ENCODE measurements at regions not wholly inside any gene's neighbourhood (a gene's known extent, or its start where the extent isn't known, plus 50 kb on each side); places are given as distances from the start of the nearest gene placed in this dataset.

DNA sequence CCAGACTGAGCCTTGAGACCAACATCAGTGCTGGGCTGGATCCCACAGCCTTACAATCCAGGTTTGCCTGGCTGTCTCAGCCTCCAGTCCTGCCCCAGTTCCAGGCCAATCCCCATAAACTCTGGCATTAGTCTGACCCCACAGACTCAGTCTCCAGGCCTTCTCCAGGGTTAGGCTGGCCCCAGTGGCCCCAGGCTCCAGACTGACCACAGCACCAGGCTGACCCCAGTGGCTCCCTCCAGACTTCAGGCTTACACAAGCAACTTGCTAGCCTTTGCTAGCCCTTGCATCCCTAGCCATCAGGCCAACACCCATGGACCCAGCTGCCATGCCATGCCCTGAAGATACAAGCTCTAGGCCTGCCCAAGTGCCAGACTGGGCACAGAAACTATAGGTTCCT is 1326.0 kb upstream of the C9orf72 start:
- Histone ChIP-seq H3K4me1 (no peaks in the 10 kb centered on the region), H3K4me2 (no peak overlapping the region), H3K79me2 (ENCODE audit: low read depth) (no peaks in the 10 kb centered on the region), H3K36me3 (no peaks in the 10 kb centered on the region), H4K20me1 (ENCODE audit: low read depth) (no peaks in the 10 kb centered on the region), H3K4me3 (no peak overlapping the region), H3K27ac (no peak overlapping the region), H3K9me3 (ENCODE audit: low read depth) (no peaks in the 10 kb centered on the region), H2AFZ (replicated peaks) (no peak overlapping the region), H3K27me3 (no peaks in the 10 kb centered on the region), H3F3A (ENCODE audit: low read depth) (no peaks in the 10 kb centered on the region), H3K9ac (no peak overlapping the region)
- DNase-seq (ENCODE audit: low spot score), result no peak
- H3K4me1 Mint-ChIP-seq, result no peaks in the 10 kb centered on the region
- H3K36me3 Mint-ChIP-seq, result no peaks in the 10 kb centered on the region
- no peak overlapping the region for H3K4me3 Mint-ChIP-seq
- no peak overlapping the region for H3K27ac Mint-ChIP-seq
- no peaks in the 10 kb centered on the region for H3K9me3 Mint-ChIP-seq
- TF ChIP-seq EZH2 (IDR thresholded peaks at IDR 0.05) (no peak), EZH2phosphoT487 (IDR thresholded peaks at IDR 0.05) (no peak)
- TF ChIP-seq, protein P1, sequence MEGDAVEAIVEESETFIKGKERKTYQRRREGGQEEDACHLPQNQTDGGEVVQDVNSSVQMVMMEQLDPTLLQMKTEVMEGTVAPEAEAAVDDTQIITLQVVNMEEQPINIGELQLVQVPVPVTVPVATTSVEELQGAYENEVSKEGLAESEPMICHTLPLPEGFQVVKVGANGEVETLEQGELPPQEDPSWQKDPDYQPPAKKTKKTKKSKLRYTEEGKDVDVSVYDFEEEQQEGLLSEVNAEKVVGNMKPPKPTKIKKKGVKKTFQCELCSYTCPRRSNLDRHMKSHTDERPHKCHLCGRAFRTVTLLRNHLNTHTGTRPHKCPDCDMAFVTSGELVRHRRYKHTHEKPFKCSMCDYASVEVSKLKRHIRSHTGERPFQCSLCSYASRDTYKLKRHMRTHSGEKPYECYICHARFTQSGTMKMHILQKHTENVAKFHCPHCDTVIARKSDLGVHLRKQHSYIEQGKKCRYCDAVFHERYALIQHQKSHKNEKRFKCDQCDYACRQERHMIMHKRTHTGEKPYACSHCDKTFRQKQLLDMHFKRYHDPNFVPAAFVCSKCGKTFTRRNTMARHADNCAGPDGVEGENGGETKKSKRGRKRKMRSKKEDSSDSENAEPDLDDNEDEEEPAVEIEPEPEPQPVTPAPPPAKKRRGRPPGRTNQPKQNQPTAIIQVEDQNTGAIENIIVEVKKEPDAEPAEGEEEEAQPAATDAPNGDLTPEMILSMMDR (IDR thresholded peaks at IDR 0.05), result no peak
- no peaks in the 10 kb centered on the region for H3K27me3 Mint-ChIP-seq (ENCODE audit: insufficient read depth, low read depth)

DNA sequence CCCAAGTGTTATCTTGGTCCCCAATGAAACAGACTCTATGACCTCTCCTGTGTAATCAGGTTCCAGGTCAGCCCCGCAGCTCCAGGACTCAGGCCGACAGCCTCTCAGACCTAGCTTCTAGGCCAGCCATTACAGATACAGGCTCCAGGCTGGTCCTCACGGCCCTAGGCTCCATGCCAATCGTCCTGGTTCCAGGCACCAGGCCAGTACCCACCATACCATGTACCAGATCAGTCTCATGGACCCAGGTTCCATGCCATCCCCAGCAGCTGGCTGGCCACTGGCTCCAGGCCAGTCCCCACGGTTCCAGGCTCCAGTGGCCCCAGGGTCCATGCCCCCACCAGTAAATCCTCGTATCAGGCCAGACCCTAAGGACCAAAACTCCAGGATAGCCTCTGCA is 1326.6 kb upstream of the C9orf72 start:
- no peak overlapping the region for H3K27ac ChIP-seq
- no peaks in the 10 kb centered on the region for H3K36me3 ChIP-seq
- H3K9me3 Mint-ChIP-seq, result no peaks in the 10 kb centered on the region
- no peaks in the 10 kb centered on the region for H4K20me1 ChIP-seq (ENCODE audit: low read depth)
- no peak overlapping the region for H3K9ac ChIP-seq
- H3K36me3 Mint-ChIP-seq, result no peaks in the 10 kb centered on the region
- no peak for TF ChIP-seq EZH2 (IDR thresholded peaks at IDR 0.05)
- TF ChIP-seq, protein P1 (IDR thresholded peaks at IDR 0.05), result no peak
- no peak for TF ChIP-seq EZH2phosphoT487 (IDR thresholded peaks at IDR 0.05)
- no peaks in the 10 kb centered on the region for H3K9me3 ChIP-seq (ENCODE audit: low read depth)
- H3K27ac Mint-ChIP-seq, result no peak overlapping the region
- no peaks in the 10 kb centered on the region for H3F3A ChIP-seq (ENCODE audit: low read depth)
- no peaks in the 10 kb centered on the region for H3K27me3 Mint-ChIP-seq (ENCODE audit: insufficient read depth, low read depth)
- no peaks in the 10 kb centered on the region for H3K27me3 ChIP-seq
- H3K4me3 Mint-ChIP-seq, result no peak overlapping the region
- H3K4me1 Mint-ChIP-seq, result no peaks in the 10 kb centered on the region
- no peak overlapping the region for H2AFZ ChIP-seq (replicated peaks)
- no peaks in the 10 kb centered on the region for H3K4me1 ChIP-seq
- no peak overlapping the region for H3K4me2 ChIP-seq
- no peak overlapping the region for H3K4me3 ChIP-seq
- no peaks in the 10 kb centered on the region for H3K79me2 ChIP-seq (ENCODE audit: low read depth)
- no peak for DNase-seq (ENCODE audit: low spot score)

DNA sequence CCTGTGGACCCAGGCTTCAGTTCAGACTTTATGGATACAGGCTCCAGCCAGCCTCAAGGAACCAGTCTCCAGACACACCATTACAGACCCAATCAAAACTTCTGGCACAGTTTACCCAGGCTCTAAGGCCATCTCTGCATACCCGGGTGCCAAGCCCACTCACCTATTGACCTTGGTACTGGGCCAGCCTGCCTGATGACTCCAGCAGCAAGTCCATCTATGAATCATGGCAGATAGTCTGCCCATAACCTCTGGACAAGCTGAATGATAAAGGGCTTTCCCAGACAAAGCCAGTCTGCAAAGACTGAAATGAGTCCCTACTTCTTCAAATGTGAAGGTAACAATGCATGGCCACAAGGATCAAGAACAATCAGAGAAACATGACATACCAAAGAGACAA is 1327.1 kb upstream of the C9orf72 start:
- Histone ChIP-seq H3K27me3 (no peaks in the 10 kb centered on the region), H2AFZ (replicated peaks) (no peak overlapping the region), H3K9ac (no peak overlapping the region), H3K4me3 (no peak overlapping the region), H3K4me1 (no peaks in the 10 kb centered on the region), H3K36me3 (no peaks in the 10 kb centered on the region), H3K4me2 (no peak overlapping the region), H3F3A (ENCODE audit: low read depth) (no peaks in the 10 kb centered on the region), H4K20me1 (ENCODE audit: low read depth) (no peaks in the 10 kb centered on the region), H3K9me3 (ENCODE audit: low read depth) (no peaks in the 10 kb centered on the region), H3K27ac (no peak overlapping the region), H3K79me2 (ENCODE audit: low read depth) (no peaks in the 10 kb centered on the region)
- H3K36me3 Mint-ChIP-seq, result no peaks in the 10 kb centered on the region
- no peak for DNase-seq (ENCODE audit: low spot score)
- no peak for TF ChIP-seq EZH2 (IDR thresholded peaks at IDR 0.05)
- no peak for TF ChIP-seq EZH2phosphoT487 (IDR thresholded peaks at IDR 0.05)
- TF ChIP-seq, protein P1 (IDR thresholded peaks at IDR 0.05), result no peak
- no peaks in the 10 kb centered on the region for H3K27me3 Mint-ChIP-seq (ENCODE audit: insufficient read depth, low read depth)
- H3K4me3 Mint-ChIP-seq, result no peak overlapping the region
- H3K4me1 Mint-ChIP-seq, result no peaks in the 10 kb centered on the region
- no peaks in the 10 kb centered on the region for H3K9me3 Mint-ChIP-seq
- no peak overlapping the region for H3K27ac Mint-ChIP-seq

DNA sequence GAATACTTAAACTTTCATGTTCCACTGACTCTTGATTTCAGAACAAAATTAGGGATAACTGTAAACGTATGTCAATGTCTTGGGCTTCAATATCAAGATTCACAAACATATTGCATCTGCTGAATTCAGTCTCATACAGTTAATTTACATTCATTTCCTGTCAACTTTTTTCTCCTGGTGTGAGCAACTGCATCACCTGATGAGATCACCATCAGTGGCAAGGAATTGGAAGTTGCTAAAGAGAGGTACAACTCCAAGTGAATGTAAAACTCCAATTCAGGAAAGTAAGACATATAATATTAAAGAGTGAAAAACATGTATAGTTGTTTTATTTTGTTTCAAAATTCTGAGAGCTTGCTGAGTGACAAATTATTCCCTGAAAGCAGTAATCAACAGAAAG is 1336.2 kb upstream of the C9orf72 start:
- no peak overlapping the region for H3K9ac ChIP-seq
- H3K4me3 ChIP-seq, result no peak overlapping the region
- H3K36me3 ChIP-seq, result no peaks in the 10 kb centered on the region
- H3K27me3 Mint-ChIP-seq (ENCODE audit: insufficient read depth, low read depth), result no peaks in the 10 kb centered on the region
- H3K9me3 Mint-ChIP-seq, result no peaks in the 10 kb centered on the region
- H3K27ac Mint-ChIP-seq, result no peak overlapping the region
- no peak overlapping the region for H3K27ac ChIP-seq
- no peak for DNase-seq (ENCODE audit: low spot score)
- H3K9me3 ChIP-seq (ENCODE audit: low read depth), result no peaks in the 10 kb centered on the region
- H3F3A ChIP-seq (ENCODE audit: low read depth), result no peaks in the 10 kb centered on the region
- H3K4me1 ChIP-seq, result no peaks in the 10 kb centered on the region
- no peak overlapping the region for H3K4me3 Mint-ChIP-seq
- no peaks in the 10 kb centered on the region for H3K4me1 Mint-ChIP-seq
- no peaks in the 10 kb centered on the region for H3K36me3 Mint-ChIP-seq
- no peaks in the 10 kb centered on the region for H4K20me1 ChIP-seq (ENCODE audit: low read depth)
- no peak overlapping the region for H2AFZ ChIP-seq (replicated peaks)
- no peaks in the 10 kb centered on the region for H3K79me2 ChIP-seq (ENCODE audit: low read depth)
- no peak for TF ChIP-seq EZH2 (IDR thresholded peaks at IDR 0.05)
- TF ChIP-seq EZH2phosphoT487 (IDR thresholded peaks at IDR 0.05), result no peak
- TF ChIP-seq, protein P1 (IDR thresholded peaks at IDR 0.05), result no peak
- H3K27me3 ChIP-seq, result no peaks in the 10 kb centered on the region
- no peak overlapping the region for H3K4me2 ChIP-seq

Measured in neural progenitor cell (in vitro differentiated cells).